ENCODE measurements at regions not wholly inside any gene's neighbourhood (a gene's known extent, or its start where the extent isn't known, plus 50 kb on each side); places are given as distances from the start of the nearest gene placed in this dataset.

- H3K36me3 ChIP-seq, result no peaks in the 10 kb centered on the region
- H3K9me3 ChIP-seq (ENCODE audit: low read depth), result no peaks in the 10 kb centered on the region
- no peak for DNase-seq (ENCODE audit: low read depth in 1 of 2, low spot score in 1 of 2)
- no peaks in the 10 kb centered on the region for H3K27me3 ChIP-seq
- no peak overlapping the region for H3K4me3 ChIP-seq
- no peak for TF ChIP-seq CTCF (IDR thresholded peaks at IDR 0.05; ENCODE audit: low read depth, low read length)
- H3K4me1 ChIP-seq (ENCODE audit: low read depth), result no peaks in the 10 kb centered on the region
- no peak overlapping the region for H3K27ac ChIP-seq
Observed at GRCh38 chr1:60394436-60394835, 320.9 kb upstream of the C1orf87 start.

GRCh38 chr1:60390593-60391282 is 317.2 kb upstream of the C1orf87 start:
- H3K27me3 ChIP-seq, result no peaks in the 10 kb centered on the region
- no peaks in the 10 kb centered on the region for H3K4me1 ChIP-seq (ENCODE audit: low read depth)
- no peak for DNase-seq (ENCODE audit: low read depth in 1 of 2, low spot score in 1 of 2)
- no peak overlapping the region for H3K27ac ChIP-seq
- no peak overlapping the region for H3K4me3 ChIP-seq
- H3K9me3 ChIP-seq (ENCODE audit: low read depth), result no peaks in the 10 kb centered on the region
- TF ChIP-seq CTCF (IDR thresholded peaks at IDR 0.05; ENCODE audit: low read depth, low read length), result no peak
- no peaks in the 10 kb centered on the region for H3K36me3 ChIP-seq

GRCh38 chr1:60388092-60388987 is 314.8 kb upstream of the C1orf87 start:
- no peaks in the 10 kb centered on the region for H3K4me1 ChIP-seq (ENCODE audit: low read depth)
- no peak overlapping the region for H3K4me3 ChIP-seq
- no peaks in the 10 kb centered on the region for H3K36me3 ChIP-seq
- DNase-seq (ENCODE audit: low read depth in 1 of 2, low spot score in 1 of 2), result peak in 1 of 2 donors; percentile 50
- no peak for TF ChIP-seq CTCF (IDR thresholded peaks at IDR 0.05; ENCODE audit: low read depth, low read length)
- H3K27ac ChIP-seq, result no peak overlapping the region
- no peaks in the 10 kb centered on the region for H3K9me3 ChIP-seq (ENCODE audit: low read depth)
- no peaks in the 10 kb centered on the region for H3K27me3 ChIP-seq

GRCh38 chr1:60387175-60387574 is 313.6 kb upstream of the C1orf87 start:
- Histone ChIP-seq H3K36me3 (no peaks in the 10 kb centered on the region), H3K27me3 (no peaks in the 10 kb centered on the region), H3K9me3 (ENCODE audit: low read depth) (no peaks in the 10 kb centered on the region), H3K4me3 (no peak overlapping the region), H3K4me1 (ENCODE audit: low read depth) (no peaks in the 10 kb centered on the region), H3K27ac (no peak overlapping the region)
- DNase-seq (ENCODE audit: low read depth in 1 of 2, low spot score in 1 of 2), result no peak
- no peak for TF ChIP-seq CTCF (IDR thresholded peaks at IDR 0.05; ENCODE audit: low read depth, low read length)

GRCh38 chr1:60386249-60386648 is 312.7 kb upstream of the C1orf87 start:
- no peaks in the 10 kb centered on the region for H3K27me3 ChIP-seq
- DNase-seq (ENCODE audit: low read depth in 1 of 2, low spot score in 1 of 2), result no peak
- no peaks in the 10 kb centered on the region for H3K9me3 ChIP-seq (ENCODE audit: low read depth)
- H3K4me1 ChIP-seq (ENCODE audit: low read depth), result no peaks in the 10 kb centered on the region
- H3K27ac ChIP-seq, result no peak overlapping the region
- TF ChIP-seq CTCF (IDR thresholded peaks at IDR 0.05; ENCODE audit: low read depth, low read length), result no peak
- H3K36me3 ChIP-seq, result no peaks in the 10 kb centered on the region
- H3K4me3 ChIP-seq, result no peak overlapping the region
